H4 (cell line): ENCODE measurements at regions not wholly inside any gene's neighbourhood (a gene's known extent, or its start where the extent isn't known, plus 50 kb on each side); places are given as distances from the start of the nearest gene placed in this dataset.
"Not testable (repeated sequence)": the region's sequence is repeated elsewhere in the genome, so short reads cannot be mapped to it uniquely, and the experiment has no call there.

Source experiments
- DNase-seq: peaks from one replicate; pipeline ENCODE4 v3.0.0-alpha.2; 2015; ENCODE audit warnings: low spot score

GRCh38 chr5:29054282-29054681 lies 2015.9 kb upstream of the CDH9 start:
- DNase-seq, result no peak

DNA sequence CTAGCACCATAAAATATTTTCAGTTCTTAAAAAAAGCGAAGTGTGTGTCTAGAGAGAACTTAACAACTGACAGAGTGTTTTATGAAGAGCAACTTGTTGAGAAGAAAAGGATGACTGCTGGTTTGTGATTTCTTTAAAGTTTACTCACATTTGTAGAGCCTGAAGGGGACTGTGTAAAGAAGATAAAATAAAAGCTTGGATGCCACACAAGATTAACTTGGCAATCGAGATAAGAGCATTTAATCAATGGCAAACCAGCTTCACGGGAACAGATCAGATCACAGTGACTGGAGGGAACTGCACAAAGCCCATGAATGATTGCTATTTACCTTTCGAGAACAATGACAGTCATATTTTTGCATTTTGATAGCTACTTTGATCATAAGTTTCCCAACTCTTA lies 2013.1 kb upstream of the CDH9 start:
- no peak for DNase-seq

DNA sequence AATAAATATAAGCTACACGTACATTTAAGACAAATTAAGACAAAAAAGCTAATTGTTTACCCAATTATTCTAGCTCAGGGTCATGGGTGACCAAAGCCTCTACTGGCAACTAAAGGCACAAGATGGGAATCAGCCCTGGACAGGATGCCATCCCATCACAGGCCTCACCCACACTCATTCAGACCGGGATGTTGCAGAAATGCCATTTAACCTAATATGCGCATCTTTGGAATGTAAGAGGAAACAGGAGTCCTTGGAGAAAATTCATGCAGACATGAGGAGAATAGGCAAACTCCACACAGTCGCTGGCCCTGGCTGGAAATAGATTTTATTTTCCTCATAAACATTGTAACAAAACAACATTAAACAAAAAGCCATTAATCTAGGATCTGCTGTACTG lies 2003.8 kb upstream of the CDH9 start:
- no peak for DNase-seq

GRCh38 chr5:29040404-29040803 lies 2002.0 kb upstream of the CDH9 start:
- no peak for DNase-seq

DNA sequence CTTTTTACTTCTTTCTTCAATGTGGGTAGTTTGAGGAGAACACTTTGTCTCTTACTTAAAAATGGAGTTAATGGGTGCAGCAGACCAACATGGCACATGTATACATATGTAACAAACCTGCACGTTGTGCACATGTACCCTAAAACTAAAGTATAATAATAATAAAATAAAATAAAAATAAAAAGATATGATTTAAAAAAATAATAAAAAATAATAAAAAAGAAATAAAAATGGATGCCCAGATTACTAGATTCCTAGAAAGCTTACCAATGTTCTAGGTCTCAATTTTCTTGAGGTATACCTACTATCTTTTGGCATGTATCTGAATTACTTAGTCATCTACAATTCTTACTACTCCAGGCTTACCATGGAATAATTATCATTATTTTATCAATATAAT lies 2001.6 kb upstream of the CDH9 start:
- no peak for DNase-seq

- DNase-seq, result no peak
These were observed 1999.3 kb upstream of the CDH9 start for GRCh38 chr5:29037716-29038115.

DNA sequence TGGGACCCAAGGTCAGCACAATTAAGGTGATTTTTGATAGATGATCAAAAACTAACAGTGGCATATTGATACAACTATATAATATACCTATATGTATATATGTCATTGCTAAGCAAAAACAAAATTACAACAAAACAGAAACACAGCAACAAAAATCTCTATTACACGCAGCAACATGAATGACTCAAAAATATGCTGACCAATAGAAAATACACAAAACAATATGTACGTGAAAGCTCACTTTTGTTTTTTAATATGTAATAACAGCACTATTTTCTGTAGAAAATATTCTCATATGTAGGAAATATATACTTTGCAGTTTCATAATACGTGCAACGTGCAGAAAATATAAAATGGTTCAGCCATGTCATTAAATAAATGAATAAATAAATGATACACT lies 1985.7 kb upstream of the CDH9 start:
- DNase-seq, result no peak

DNA sequence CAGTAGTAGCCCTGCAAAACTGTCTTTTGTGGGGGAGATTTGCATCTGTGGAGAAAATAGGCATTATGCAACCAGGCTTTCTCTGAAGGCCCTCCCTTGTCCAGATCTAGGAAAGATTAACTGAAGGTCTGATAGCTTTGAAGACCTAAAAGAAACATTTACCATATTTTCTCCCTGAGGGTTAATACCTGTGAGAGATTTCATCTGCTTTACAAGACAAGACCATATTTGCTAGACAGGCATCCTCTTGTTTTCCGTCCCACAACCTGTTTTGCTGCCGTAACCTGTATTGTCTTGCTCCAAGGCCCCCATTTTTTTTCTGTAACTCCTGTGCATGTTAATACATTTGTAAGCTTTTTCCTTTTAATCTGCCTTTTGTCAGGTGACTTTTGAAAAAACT lies 1985.2 kb upstream of the CDH9 start:
- DNase-seq, result no peak

GRCh38 chr5:29017501-29017900 lies 1979.1 kb upstream of the CDH9 start:
- DNase-seq, result no peak

- DNase-seq, result peak; percentile 19
These were observed 1977.7 kb upstream of the CDH9 start for GRCh38 chr5:29016067-29016466.

- no peak for DNase-seq
These were observed 1977.1 kb upstream of the CDH9 start for GRCh38 chr5:29015523-29015922.

GRCh38 chr5:29005386-29005785 lies 1967.0 kb upstream of the CDH9 start:
- DNase-seq, result peak; percentile 29

DNA sequence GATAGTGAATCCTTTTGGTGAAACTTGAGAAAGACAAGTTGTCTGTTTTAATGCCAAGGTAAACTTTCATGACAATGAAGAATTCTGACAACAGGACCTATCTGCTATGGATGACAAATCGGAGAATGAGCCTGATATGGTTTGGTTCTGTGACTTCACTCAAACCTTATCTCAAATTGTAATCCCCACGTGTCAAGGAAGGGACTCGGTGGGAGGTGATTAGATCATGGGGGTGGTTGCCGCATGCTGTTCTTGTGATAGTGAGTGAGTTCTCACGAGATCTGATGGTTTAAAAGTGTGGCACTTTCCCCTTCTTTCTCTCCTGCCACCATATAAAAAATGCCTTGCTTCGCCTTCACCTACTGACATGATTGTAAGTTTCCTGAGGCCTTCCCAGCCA lies 1964.1 kb upstream of the CDH9 start:
- no peak for DNase-seq

DNA sequence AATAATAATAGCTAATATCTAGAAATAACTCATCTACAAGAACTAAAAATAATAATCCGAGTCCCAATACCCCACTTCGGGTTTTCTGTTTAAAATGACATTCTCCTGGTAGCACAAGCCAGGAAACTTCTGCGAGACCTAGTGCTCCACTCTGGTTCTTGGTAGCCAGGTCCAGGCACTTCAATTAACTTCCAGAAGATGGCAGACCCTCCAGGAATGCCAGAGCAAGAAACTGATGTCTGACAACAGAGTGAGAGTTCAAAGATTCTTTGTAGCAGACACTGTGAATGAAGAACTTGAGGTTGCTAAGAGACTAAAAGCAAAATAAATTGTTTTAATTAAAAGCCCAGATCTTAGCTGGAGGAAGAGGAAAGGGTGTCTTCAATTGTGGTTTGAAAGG lies 1963.3 kb upstream of the CDH9 start:
- peak; percentile 9 for DNase-seq

DNA sequence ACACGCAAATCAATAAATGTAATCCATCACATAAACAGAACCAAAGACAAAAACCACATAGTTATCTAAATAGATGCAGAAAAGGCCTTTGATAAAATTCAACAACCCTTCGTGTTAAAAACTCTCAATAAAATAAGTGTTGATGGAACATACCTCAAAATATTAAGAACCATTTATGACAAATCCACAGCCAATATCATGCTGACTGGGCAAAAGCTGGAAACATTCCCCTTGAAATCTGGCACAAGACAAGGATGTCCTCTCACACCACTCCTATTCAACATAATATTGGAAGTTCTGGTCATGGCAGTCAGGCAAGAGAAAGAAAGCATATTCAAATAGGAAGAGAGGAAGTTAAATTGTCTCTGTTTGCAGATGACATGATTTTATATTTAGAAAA lies 1946.3 kb upstream of the CDH9 start:
- DNase-seq, result no peak

GRCh38 chr5:28975508-28975907 lies 1937.1 kb upstream of the CDH9 start:
- DNase-seq, result no peak

GRCh38 chr5:28967848-28968247 lies 1929.5 kb upstream of the CDH9 start:
- DNase-seq, result no peak

GRCh38 chr5:28961816-28962215 lies 1923.4 kb upstream of the CDH9 start:
- no peak for DNase-seq

GRCh38 chr5:28958581-28958980 lies 1920.2 kb upstream of the CDH9 start:
- DNase-seq, result no peak

GRCh38 chr5:28957450-28957849 lies 1919.1 kb upstream of the CDH9 start:
- no peak for DNase-seq

- DNase-seq, result no peak
These were observed 1915.7 kb upstream of the CDH9 start for GRCh38 chr5:28954074-28954473.

DNA sequence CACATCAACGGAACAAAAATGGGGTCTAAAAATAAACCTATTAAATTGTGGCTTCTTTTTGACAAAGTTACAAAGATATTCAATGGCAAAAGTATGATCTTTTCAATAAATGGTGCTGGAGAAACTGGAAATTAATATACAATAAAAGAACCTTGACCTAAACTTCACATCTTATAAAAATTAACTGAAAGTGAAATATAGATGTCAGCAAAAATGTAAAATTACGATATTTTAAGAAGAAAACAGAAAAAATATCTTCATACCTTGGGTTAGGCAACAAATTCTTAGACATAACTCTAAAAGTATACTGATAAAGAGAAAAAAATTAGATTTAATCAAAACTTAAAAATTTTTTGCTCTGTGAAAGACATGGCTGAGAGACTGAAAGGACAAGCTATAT lies 1909.5 kb upstream of the CDH9 start:
- no peak for DNase-seq

- no peak for DNase-seq
These were observed 1907.5 kb upstream of the CDH9 start for GRCh38 chr5:28945859-28946258.

GRCh38 chr5:28929366-28929765 lies 1891.0 kb upstream of the CDH9 start:
- not testable (repeated sequence) for DNase-seq

DNA sequence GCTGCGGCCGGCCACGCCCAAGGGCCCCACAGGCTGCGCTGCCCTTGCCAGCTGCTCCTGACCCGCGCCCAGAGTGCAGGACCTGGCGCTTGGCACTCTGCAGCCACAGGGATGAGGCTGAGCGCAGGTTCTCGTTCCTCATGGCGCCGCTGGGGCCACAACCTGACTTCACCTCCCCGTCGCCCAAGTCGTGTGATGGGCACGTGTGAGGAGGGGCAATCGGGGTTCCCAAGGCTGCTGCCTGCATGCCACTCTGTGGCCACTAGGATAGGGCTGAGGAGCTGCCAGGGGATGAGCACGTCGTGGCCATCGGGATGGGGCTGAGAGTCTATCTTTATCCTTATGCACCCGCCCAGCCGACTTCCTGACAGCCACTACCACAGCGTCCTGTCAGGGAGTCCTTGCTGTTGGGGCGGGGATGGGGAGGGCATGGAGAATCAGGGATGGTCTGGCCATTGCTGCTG lies 1890.0 kb upstream of the CDH9 start:
- DNase-seq, result not testable (repeated sequence)
